ENCODE measurements at regions not wholly inside any gene's neighbourhood (a gene's known extent, or its start where the extent isn't known, plus 50 kb on each side); places are given as distances from the start of the nearest gene placed in this dataset.

DNA sequence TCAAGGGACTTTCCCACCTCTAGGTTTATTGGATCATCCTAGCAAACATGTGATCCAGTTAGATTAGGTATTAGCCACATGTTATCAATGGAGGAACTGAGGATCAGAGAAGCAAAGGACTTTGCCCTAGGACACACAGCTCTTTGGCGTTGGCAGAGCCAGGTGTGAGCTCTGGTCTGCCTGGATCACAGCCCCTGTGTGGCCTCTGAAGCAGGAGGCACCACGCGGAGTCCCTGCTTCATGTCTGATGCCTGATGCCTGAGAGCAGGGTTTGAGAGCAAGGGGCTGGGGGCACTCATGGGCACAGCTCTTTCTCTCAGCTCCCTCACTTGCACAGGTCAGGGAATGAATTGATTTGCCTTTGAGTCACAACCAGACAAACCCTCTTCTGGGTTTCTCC lies 64.7 kb upstream of the CTBP2 start:
- Histone ChIP-seq H3K27me3 (peaks cover 0 to 7% (median 0%) of the 10 kb centered on the region in 9 donors), H3K4me3 (no peak overlapping the region), H3K4me1 (no peaks in the 10 kb centered on the region), H3K36me3 (no peaks in the 10 kb centered on the region), H3K9me3 (no peaks in the 10 kb centered on the region), H3K27ac (no peak overlapping the region)
- no peak for ATAC-seq
- intact Hi-C loops (cut with DNase I): no loop called here
- WGBS, 4 donors: 75 to 86% (median 84%) methylated on average over 2 to 3 of the region's 3 CpGs
- TF ChIP-seq POLR2A (IDR thresholded peaks at IDR 0.05): no peak
- TF ChIP-seq, protein P1, sequence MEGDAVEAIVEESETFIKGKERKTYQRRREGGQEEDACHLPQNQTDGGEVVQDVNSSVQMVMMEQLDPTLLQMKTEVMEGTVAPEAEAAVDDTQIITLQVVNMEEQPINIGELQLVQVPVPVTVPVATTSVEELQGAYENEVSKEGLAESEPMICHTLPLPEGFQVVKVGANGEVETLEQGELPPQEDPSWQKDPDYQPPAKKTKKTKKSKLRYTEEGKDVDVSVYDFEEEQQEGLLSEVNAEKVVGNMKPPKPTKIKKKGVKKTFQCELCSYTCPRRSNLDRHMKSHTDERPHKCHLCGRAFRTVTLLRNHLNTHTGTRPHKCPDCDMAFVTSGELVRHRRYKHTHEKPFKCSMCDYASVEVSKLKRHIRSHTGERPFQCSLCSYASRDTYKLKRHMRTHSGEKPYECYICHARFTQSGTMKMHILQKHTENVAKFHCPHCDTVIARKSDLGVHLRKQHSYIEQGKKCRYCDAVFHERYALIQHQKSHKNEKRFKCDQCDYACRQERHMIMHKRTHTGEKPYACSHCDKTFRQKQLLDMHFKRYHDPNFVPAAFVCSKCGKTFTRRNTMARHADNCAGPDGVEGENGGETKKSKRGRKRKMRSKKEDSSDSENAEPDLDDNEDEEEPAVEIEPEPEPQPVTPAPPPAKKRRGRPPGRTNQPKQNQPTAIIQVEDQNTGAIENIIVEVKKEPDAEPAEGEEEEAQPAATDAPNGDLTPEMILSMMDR (IDR thresholded peaks at IDR 0.05): no peak
- DNase-seq: no peak

DNA sequence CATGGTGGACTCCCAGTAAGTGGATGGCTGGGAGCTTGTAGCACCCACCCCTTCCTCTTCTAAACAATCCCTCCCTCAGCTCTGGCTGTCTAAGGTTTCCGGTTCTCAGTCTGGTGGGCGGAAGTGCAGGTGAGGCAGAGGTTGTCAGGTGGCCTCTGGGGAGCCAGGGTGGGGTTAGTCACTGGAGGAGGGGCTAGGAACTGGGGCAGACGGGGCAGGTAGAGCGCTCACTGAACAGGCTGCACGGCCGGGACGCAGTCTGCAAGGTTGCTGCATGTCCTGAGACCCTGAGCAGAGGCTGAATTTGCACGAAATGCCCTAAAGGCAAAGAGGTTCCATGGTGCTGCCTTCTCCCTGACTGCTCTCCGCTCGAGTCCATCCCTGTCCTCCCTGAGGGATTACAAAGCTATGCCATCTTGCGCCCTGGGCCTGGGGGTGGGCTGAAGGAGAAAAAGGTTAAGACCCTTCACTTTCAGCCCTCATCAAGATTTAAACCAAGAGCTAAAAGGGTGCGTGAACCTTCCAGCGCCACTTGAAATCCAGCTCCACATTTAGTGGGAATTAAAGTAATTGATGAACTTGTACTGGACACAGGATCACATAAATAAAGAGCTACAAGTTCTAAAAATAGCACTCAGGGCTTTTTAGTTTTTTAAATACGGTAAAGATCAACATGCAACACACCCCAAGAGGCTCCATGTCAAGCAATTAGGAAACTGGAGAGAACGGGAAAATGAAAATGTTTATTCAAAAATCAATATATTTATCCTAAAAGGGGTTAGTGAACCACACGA lies 62.3 kb upstream of the CTBP2 start:
- no peaks in the 10 kb centered on the region for H3K4me1 ChIP-seq
- no peak overlapping the region for H3K4me3 ChIP-seq
- WGBS, 4 donors: 78 to 81% (median 81%) methylated on average over 14 to 16 of the region's 16 CpGs
- TF ChIP-seq POLR2A (IDR thresholded peaks at IDR 0.05): no peak
- TF ChIP-seq, protein P1 (IDR thresholded peaks at IDR 0.05): no peak
- no peak for DNase-seq
- no peaks in the 10 kb centered on the region for H3K9me3 ChIP-seq
- intact Hi-C loops (cut with DNase I): no loop called here
- ATAC-seq: no peak
- peaks cover 0 to 7% (median 0%) of the 10 kb centered on the region in 9 donors for H3K27me3 ChIP-seq
- H3K36me3 ChIP-seq: no peaks in the 10 kb centered on the region
- H3K27ac ChIP-seq: no peak overlapping the region

DNA sequence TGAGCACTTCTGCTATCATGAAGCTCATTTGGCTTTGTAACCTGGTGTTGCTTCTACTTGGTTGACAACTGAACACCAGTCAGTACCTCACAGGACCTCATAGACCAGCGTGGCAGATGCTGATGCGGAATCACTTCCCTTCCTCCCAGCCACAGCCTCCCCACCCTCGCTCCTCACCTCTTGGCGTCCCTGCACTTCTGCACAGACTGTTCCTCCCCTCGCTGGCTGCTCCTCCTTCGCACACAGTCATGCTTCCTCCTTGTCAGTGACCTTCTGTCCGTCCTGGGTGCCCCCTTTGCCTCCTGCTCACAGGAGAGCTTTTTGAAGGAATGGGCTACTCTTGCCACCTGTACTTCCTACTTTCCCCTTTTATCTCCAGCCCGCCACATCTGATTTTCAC lies 61.4 kb upstream of the CTBP2 start:
- H3K36me3 ChIP-seq: no peaks in the 10 kb centered on the region
- H3K9me3 ChIP-seq: no peaks in the 10 kb centered on the region
- 68 to 76% (median 75%) methylated on average over 8 of the region's 8 CpGs for WGBS, 4 donors
- H3K27me3 ChIP-seq: peaks cover 0 to 7% (median 0%) of the 10 kb centered on the region in 9 donors
- intact Hi-C loops (cut with DNase I): no loop called here
- H3K4me1 ChIP-seq: no peaks in the 10 kb centered on the region
- ATAC-seq (no peak), DNase-seq (no peak)
- H3K27ac ChIP-seq: no peak overlapping the region
- H3K4me3 ChIP-seq: no peak overlapping the region
- TF ChIP-seq, protein P1 (IDR thresholded peaks at IDR 0.05): no peak

DNA sequence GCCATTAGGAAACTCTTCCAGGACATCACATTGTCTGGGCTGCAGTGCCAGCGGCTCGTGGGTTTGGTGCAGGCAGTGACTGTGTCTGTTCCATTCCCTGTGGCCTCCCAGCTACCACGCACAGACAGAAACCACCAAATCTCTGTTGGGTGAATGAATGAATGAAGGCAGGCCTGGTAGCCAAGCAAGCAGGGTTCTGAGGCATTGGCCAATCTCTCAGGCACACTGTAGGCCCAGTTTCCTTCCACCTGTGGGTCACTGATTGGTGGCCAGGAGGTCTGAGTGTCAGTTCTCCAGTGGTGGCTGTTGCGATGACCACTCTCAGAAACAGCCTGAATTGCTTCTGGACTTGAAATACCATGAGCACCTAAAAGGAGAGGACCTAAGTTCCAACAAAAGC lies 59.4 kb upstream of the CTBP2 start:
- Histone ChIP-seq H3K27ac (no peak overlapping the region), H3K4me3 (no peak overlapping the region), H3K27me3 (peaks cover 0 to 7% (median 0%) of the 10 kb centered on the region in 9 donors), H3K4me1 (no peaks in the 10 kb centered on the region), H3K9me3 (no peaks in the 10 kb centered on the region), H3K36me3 (no peaks in the 10 kb centered on the region)
- DNase-seq (no peak), ATAC-seq (no peak)
- no peak for TF ChIP-seq POLR2A (IDR thresholded peaks at IDR 0.05)
- TF ChIP-seq, protein P1 (IDR thresholded peaks at IDR 0.05): no peak
- intact Hi-C loops (cut with DNase I): no loop called here
- 90 to 98% (median 96%) methylated on average over 4 of the region's 4 CpGs for WGBS, 4 donors
